COLO668 (cell line): ENCODE measurements at regions not wholly inside any gene's neighbourhood (a gene's known extent, or its start where the extent isn't known, plus 50 kb on each side); places are given as distances from the start of the nearest gene placed in this dataset.

Experiments used
- DNase-seq: peaks from one replicate; lab custom pipeline; 2025; ENCODE audit not compliant: unreplicated experiment; lab: John Stamatoyannopoulos, UW

DNA sequence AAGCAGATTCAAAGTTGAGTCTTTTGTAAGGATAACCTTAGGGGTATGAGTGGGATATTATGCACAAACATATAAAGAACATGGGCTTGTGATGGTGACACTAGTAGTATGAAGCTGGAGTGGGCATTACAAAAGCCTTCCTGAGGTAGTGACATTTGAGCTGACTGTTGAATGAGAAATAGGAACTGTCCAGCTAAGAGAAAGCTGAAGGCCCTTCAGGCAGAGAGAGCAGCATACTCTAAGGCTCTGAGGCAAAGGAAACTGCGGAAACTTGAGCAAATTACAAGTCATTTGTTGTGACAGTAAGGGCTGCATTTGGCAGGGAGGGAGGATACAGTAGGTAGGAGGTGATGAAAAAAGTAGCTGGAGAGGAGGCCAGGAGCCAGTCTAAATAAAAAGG lies 190.7 kb upstream of the CD96 start:
- DNase-seq: no peak

DNA sequence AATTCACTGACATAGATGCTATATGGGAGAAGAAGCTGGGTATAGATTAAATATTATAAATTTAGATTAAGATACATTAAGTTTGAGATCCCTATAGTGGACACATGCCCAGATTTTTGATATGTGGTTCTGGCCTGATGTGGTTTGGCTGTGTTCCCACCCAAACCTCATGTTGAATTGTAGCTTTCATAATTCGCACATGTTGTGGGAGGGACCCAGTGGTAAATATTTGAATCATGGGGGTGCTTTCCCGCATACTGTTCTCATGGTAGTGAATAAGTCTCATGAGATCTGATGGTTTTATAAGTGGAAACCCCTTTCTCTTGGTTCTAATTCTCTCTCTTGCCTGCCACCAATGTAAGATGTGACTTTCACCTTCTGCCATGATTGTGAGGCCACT lies 189.4 kb upstream of the CD96 start:
- DNase-seq: no peak

DNA sequence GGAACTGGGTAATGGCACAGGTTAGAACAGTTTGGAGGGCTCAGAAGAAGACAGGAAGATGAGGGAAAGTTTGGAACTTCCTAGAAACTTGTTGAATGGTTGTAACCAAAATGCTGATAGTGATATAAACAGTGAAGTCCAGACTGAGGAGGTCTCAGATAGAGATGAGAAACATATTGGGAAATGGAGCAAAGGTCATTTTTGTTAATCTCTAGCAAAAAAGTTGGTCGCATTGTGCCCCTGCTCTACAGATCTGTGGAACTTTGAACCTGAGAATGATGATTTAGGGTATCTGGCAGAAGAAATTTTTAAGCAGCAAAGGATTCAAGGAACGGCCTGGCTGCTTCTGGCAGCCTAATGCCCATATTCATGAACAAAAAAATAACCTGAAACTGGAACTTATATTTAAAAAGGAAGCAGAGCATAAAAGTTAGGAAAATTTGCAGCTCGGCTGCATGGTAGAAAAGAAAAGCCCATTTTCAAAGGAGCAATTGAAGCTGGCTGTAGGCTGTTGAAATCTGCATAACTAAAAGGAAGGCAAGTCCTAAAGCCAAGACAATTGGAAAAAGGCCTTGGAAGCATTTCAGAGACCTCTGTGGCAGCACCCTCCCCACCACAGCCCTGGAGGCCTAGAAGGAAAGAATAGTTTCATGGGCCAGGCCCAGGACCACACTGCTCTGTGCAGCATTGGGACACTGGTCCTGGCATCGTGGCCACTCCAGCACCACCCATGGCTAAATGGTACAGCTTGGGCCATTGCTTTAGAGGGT lies 182.6 kb upstream of the CD96 start:
- DNase-seq: no peak

DNA sequence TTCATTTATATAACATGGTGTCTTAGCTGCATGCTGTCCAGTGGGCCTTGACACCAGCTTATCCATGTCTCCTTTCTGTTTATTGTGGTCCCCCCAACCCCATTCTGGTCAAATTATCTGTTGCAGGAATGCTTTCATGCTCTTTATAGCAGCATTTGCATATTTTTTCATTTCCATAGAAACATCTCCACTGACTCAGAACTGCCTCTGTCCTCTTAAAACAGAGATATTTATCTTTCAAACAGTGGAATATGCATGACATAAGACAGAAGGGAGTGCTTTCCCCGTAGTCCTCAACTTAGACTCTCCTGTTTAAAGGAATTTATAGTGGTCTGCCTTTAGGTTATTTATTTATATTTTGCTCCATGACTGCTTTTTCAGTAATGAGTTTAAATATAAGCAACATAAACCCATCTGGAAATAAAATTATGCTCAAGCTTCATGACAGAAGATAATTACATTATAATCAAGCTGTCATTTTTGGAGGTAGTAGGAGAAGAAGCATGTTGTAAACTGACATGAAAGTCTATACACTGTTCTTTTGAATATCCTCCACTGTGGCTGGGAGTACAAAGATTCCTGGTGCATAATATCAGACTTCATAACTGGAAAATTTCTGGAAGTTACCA lies 179.5 kb upstream of the CD96 start:
- DNase-seq: no peak

DNA sequence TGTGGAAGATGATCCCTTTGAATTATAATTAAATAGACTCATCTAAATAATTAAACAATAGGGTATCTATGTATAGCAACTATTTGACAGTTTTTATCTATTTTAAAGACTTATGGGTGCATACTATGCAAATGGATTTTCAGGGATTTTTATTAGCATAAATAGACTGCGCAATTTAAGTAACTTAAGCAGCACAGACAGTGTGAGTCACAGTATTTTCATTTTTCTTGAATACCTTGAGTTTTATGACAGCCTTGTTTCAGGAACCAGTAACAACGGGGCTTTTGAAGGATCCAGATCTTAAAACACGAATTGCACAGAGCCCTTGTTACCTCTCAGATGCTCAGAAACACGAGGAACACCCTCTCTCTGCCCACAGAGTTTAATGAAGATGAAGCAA lies 175.5 kb upstream of the CD96 start:
- DNase-seq: no peak

DNA sequence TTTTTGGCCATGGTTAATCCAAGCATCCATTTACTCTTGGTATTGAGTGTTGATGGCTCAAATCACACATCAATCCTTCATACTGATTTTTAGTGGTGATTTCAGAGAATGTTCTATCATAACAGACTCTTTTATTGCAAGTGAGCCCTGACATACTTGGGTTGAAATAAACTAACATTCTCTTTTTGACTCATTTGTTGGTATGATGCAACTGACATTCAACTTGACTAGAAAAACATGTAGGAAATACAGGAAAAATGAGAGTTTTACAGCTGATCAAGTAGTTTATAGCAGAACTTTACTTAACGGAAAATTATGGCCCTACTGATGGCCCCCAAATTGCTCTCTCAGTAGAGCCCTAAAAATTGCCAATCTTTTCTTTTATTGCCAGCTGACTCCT lies 173.9 kb upstream of the CD96 start:
- no peak for DNase-seq

DNA sequence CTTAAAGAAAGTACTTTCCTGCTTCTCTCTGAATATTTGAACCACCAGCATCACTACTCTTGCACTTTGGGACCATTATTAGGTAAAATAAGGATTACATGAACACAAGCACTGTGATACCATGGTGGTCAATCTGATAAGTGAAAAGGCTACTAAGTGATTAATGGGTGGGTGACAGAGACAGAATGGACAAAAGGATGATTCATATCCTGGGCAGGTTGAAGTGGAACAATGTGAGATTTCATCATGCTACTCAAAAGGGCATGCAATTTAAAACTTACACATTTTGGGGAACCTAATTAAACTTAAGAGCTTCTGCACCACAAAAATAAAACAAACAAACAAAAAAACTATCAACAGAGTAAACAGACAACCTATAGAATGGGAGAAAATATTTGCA lies 172.0 kb upstream of the CD96 start:
- DNase-seq: no peak

DNA sequence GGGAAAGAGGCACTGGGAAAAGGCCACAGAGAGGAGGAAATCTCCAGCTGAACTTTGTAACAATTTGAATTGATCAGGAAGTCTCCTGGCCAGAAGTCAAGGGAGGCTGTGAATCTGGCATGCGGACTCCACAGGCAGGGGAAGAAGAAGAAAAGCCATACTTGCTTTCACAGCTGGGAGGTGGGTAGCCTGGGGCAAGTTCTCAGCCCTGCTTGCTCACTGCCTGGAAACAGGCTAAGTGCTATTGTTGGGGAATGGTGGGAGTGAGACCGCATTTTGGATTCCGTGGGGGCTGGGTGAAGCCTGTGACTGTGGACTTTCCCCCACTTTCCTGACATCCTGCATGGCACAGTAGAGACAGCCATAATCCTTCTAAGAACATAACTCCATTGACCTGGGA lies 168.8 kb upstream of the CD96 start:
- no peak for DNase-seq

DNA sequence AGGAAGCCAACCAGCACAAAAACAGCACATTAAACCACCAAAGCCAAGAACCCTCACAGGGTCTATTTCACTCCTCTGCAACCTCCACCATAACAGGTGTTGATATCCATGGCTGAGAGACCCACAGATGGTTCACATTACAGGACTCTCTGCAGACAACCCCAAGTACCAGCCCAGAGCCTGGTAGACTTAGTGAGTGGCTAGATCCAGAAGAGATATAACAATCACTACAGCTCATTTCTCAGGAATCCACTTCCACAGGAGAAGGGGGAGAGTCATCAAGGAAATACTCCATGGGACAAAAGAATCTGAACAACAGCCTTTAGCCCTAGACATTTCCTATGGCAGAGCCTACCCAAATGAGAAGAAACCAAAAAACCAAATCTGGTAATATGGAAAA lies 168.1 kb upstream of the CD96 start:
- DNase-seq: no peak

DNA sequence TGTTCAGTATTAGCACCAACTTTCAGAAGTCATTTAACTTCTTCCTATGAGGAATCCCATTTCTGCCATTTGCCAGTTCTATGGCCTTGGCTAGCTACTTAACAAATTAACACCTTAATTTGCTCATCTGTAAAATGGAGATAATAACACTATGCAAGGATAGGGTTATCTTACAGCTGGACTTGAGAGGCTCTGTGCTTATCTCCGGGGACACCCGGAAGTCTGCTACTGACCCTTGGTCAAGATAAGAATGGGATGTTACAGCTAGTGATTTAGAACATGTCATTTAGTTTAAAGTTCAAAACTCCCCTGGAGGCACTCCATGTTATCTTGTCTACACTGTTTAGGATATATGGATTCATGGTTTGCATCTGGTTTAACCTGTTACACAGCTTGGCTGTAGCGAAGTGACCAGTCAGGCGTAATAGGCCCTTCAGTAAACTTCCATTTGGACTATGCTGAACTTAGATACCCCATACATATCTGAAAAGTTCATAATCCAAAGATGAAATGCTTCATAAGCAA lies 156.0 kb upstream of the CD96 start:
- DNase-seq: no peak

DNA sequence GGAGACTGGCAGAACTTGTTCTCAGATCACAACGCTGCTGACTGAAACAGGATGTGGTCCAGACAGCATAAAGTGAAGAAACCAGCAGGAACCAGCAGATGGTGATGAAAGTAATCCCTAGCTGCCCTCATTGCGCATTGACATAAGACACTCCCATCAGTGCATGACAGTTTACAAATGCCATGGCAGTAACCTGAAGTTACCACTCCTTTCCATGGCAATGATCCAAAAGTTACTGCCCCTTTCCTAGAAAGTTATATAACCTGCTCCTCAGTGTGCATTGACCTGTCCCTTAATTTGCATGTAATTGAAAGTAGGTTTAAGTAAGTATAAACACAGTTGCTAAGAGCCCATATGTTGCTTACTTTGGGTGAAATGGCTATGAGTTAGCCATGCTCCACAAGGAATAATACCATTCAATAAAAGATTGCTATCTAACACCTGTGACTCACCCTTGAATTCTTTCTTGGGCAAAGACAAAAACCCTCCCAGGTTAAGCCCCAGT lies 149.1 kb upstream of the CD96 start:
- DNase-seq: no peak

DNA sequence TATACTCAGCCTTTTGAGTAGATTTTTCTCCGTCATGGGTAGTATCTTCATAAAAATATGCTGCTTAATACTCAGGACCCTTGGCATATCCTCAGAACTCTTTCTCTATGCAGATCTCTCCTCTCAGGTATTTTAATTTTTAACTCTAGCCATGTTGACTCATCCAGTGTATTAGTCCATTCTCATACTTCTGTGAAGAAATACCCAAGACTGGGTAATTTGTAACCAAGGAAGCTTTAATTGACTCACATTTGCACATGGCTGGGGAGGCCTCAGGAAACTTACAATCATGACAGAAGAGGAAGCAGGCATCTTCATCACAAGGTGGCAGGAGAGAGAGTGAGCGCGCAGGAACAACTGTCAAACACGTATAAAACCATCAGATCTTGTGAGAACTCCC lies 129.3 kb upstream of the CD96 start:
- DNase-seq: no peak

DNA sequence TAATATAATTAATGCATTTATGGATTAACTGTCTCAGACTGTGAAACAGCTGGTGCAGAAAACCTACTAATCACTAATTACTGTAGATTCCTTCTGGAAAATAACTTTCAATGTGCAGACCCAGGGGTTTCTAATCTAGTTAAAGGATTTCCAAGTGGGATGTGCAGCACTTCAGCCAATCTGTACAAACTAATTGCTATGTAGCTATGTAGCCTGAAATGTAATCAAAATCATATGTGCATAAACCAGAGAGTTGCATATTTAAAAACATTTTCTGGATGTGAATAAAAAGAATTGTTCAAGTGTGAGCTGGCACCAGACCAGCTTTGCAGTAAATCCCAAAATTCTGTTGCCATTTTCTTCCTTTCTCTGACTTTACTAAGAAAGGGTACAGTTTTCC lies 127.5 kb upstream of the CD96 start:
- DNase-seq: no peak

DNA sequence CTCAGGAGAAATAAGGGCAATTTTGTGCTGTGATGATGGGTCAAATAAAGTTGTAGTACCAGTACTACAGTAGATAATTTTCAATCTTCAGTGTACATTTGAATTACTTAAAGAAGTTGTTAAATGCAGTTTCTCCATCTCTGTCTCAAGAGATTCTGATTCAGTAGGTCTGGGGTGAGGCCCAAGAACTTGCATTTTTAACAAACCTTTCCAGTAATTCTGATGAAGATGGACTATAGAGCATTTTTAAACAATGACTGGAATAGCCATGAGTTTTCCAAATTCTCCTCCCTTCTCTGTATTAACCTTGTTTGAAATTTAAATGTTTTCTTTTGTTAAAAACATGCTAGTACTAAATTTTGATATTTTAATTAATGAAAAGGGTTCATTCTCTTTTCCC lies 127.0 kb upstream of the CD96 start:
- DNase-seq: no peak

DNA sequence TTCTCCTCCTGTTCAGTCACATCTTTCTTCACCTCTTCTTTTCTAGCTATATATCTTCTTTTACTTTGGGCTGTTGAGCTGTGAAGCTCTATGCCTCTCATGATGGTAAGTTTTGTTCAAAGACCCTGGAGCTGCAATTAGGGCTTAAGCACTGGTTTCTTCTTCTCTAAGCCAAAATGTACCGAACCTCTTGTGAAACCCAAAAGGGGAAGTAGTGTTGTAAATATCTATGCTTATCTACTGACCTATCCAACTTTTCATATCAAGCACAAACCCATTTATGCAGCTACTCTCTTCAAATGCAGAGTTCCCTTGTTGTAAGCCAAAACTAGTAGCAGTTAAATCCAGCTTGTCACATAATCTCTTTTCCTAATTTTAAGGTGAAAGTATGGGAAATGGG lies 123.6 kb upstream of the CD96 start:
- DNase-seq: no peak

DNA sequence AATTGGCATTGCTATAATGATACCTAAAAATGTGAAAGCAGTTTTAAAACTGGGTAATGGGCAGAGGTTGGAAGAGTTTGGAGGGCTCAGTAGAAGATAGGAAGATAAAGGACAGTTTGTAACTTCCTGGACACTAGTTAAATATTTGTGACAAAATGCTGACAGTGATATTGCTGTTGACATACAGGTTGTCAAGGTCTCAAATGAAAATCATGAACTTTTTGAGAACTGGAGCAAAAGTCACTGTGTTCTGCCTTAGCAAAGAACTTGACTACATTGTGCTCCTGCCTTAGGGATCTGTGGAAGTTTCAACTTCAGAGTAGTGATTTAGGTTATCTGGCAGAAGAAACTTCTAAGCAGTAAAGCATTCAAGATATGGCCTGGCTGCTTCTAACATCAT lies 113.7 kb upstream of the CD96 start:
- DNase-seq: no peak

DNA sequence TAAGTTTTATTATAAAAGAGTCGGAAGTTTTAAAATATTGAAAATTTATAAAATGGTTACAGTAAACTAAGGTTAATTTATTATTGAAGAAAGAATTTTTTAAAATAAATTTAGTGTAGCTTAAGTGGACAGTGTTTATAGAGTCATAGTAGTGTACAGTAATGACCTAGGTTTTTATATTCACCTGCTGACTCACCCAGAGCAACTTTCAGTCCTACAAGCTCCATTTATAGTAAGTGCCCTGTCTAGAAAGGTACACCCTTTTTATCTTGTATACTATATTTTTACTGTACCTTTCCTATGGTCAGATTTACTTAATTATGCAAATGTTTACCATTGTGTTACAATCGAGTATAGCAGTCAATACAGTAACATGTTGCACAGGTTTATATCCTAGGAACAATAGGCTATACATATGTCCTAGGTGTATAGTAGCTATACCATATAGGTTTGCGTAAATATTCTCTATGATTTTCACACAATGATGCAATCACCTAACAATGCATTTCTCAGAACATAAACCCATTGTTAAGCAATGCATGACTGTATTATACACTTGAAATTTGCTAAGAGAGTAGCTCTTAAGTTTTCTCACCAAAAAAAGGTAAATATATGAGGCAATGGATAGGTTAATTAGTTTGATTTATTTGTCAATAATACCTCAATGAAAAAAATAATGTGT lies 106.9 kb upstream of the CD96 start:
- no peak for DNase-seq

DNA sequence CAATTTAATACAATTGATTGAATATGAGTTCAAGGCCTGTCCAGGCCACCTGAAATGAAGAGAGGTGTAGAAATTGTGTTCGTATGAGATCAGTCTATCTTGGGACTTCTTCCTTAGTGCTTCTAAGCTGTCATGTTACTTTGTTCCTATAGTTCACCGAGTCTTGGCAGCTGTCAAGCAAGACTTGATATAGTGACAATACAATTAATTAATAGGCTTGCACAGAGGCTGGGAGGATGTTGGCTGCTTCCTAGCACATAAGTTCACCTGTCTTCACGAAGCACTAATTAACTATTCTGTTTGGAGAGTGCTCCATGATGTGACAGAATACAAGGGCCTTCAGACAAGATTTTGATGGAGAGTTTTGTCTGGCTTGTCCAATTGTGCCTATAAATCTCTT lies 103.7 kb upstream of the CD96 start:
- no peak for DNase-seq

DNA sequence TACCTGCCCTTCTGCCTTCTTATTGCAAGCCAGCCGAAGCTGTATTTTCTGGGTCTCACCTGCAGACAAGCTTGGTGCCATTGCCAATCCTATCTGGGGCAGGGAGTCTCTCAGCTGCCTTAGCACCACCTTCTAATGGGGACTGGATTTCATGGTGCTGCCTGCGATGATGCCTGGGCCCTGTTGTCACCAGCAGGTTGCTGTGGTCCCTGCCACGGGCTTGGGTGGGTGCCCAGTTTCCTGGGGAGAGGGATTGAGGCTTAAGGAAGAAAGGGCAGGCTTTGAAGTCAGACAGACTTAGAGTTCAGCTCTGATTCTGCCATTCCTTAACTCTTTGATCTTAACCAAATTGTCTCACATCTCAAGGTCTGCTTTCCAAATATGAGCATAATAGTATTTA lies 87.4 kb upstream of the CD96 start:
- DNase-seq: no peak

DNA sequence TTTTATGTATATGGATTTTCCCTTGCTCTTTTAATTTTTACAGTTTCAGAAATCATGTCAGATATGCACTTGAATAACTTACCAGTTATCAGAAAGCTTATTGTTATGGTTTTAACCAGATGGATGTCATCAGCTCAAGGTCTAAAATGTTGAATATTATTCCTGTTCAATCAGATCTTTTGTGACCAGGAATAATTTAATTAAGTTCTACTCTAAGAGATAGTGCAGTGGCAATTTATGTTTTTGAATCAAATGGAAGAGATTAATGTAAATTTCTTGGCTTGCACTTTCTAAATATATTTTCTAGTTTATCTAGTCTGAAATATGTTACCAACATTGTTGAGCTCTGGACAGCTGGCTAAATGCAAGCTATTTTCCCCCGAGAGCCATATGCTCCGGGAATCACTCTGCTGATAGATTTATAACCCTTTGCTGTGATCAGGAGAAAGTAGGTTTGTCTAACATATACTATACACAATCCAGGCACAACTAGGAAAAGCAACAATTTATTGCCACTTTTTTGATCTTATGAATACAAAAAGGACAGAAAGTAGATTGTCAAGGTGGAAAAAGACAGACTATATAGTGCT lies 76.8 kb upstream of the CD96 start:
- no peak for DNase-seq

DNA sequence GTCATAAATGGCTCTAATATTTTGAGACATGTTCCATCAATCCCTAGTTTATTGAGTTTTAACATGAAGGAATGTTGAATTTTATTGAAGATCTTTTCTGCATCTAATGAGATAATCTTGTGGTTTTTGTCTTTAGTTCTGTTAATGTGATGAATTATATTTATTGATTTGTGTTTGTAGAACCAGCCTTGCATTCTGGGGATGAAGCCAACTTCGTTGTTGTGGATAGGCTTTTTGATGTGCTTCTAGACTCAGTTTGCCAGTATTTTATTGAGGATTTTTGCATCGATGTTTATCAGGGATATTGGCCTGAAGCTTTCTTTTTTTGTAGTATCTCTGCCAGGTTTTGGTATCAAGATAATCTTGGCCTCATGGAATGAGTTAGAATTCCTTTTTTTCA lies 72.0 kb upstream of the CD96 start:
- DNase-seq: no peak

DNA sequence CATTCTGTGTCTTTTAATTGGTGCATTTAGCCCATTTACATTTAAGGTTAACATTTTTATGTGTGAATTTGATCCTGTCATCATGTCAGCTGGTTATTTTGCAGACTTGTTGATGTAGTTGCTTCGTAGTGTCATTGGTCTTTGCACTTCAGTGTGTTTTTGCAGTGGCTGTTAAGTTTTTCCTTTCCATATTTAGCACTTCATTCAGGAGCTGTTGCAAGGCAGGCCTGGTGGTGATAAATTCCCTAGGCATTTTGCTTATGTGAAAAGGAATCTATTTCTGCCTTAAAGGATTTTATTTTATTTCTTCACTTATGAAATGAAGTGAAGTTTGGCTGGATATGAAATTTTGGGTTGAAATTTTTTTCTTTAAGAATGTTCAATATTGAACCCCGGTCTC lies 70.2 kb upstream of the CD96 start:
- DNase-seq: no peak
